WTC11 (cell line): ENCODE measurements at regions not wholly inside any gene's neighbourhood (a gene's known extent, or its start where the extent isn't known, plus 50 kb on each side); places are given as distances from the start of the nearest gene placed in this dataset.

Experiments used
- ATAC-seq: fragments of 200-7000 bp; cut with Tn5 transposase; 2 replicates; pipeline ENCODE4 v1.10.0; 2021; ENCODE audit warnings: mild to moderate bottlenecking, moderate library complexity
- CTCF ChIA-PET: fragments of 300-600 bp; sonication (Branson Sonifier 250); formaldehyde crosslinking; loops from one replicate; lab custom pipeline; 2021; ENCODE audit warnings: antibody characterized with exemption; lab: Charles Lee
- POLR2A ChIA-PET: fragments of 350-600 bp; sonication (Branson Sonifier 250); formaldehyde crosslinking; loops from one replicate; lab custom pipeline; 2021; ENCODE audit warnings: antibody characterized with exemption; lab: Charles Lee
- DNase-seq: peaks from one replicate; pipeline ENCODE4 v3.0.0; 2021; ENCODE audit warnings: low spot score
- H3K27ac Mint-ChIP-seq: 2 replicates; pipeline ENCODE4 v1.8.0; 2021; ENCODE audit warnings: mixed read lengths
- H3K27me3 Mint-ChIP-seq: 2 replicates; pipeline ENCODE4 v1.8.0; 2021; ENCODE audit warnings: low read depth, mild to moderate bottlenecking, moderate library complexity, mixed read lengths
- H3K36me3 Mint-ChIP-seq: 2 replicates; pipeline ENCODE4 v1.8.0; 2021; ENCODE audit warnings: mixed read lengths
- H3K4me1 Mint-ChIP-seq: 2 replicates; pipeline ENCODE4 v1.8.0; 2022; ENCODE audit warnings: mixed read lengths
- H3K4me3 Mint-ChIP-seq: 2 replicates; pipeline ENCODE4 v1.8.0; 2021; ENCODE audit warnings: mild to moderate bottlenecking, moderate library complexity, mixed read lengths
- H3K9me3 Mint-ChIP-seq: 2 replicates; pipeline ENCODE4 v1.8.0; 2021; ENCODE audit warnings: mixed read lengths
- AR ChIP-seq: fragments of 250-450 bp; sonication (Bioruptor Pico); IDR thresholded peaks from 2 replicates; pipeline ENCODE4 v1.9.0; 2021; ENCODE audit warnings: mild to moderate bottlenecking
- E2F1 ChIP-seq: sonication (generic); formaldehyde crosslinking; IDR thresholded peaks from 2 replicates; pipeline ENCODE4 v1.8.0; 2022; ENCODE audit warnings: mild to moderate bottlenecking, missing genetic modification reagents
- ELF4 ChIP-seq: sonication (generic); formaldehyde crosslinking; IDR thresholded peaks from 2 replicates; pipeline ENCODE4 v1.8.1; 2022; ENCODE audit warnings: low read depth, mild to moderate bottlenecking, moderate library complexity, missing genetic modification reagents
- GTF2I ChIP-seq: fragments of 250-450 bp; sonication (Bioruptor Pico); conservative IDR thresholded peaks from 2 replicates; pipeline ENCODE4 v1.4.0; 2021; ENCODE audit warnings: mild to moderate bottlenecking
- MAX ChIP-seq: sonication (generic); formaldehyde crosslinking; IDR thresholded peaks from 2 replicates; pipeline ENCODE4 v1.8.0; 2022; ENCODE audit warnings: mild to moderate bottlenecking, missing genetic modification reagents
- NFYB ChIP-seq: sonication (generic); formaldehyde crosslinking; conservative IDR thresholded peaks from 2 replicates; pipeline ENCODE4 v1.8.0; 2022; ENCODE audit warnings: low read depth, missing genetic modification reagents
- NR3C1 ChIP-seq: sonication (generic); formaldehyde crosslinking; conservative IDR thresholded peaks from 2 replicates; pipeline ENCODE4 v1.8.1; 2023; ENCODE audit warnings: low read depth, mild to moderate bottlenecking, missing genetic modification reagents
- PRDM15 ChIP-seq: sonication (generic); formaldehyde crosslinking; IDR thresholded peaks from 2 replicates; pipeline ENCODE4 v1.8.0; 2022; ENCODE audit warnings: missing genetic modification reagents
- SOX15 ChIP-seq: fragments of 250-450 bp; sonication (Bioruptor Pico); IDR thresholded peaks from 2 replicates; pipeline ENCODE4 v1.9.0; 2021; ENCODE audit warnings: mild to moderate bottlenecking
- SP1 ChIP-seq: sonication (generic); formaldehyde crosslinking; conservative IDR thresholded peaks from 2 replicates; pipeline ENCODE4 v1.8.1; 2022; ENCODE audit warnings: missing genetic modification reagents
- STAT6 ChIP-seq: sonication (generic); formaldehyde crosslinking; conservative IDR thresholded peaks from 2 replicates; pipeline ENCODE4 v1.8.1; 2023; ENCODE audit warnings: mild to moderate bottlenecking, low read depth, missing genetic modification reagents, moderate library complexity
- ZBTB43 ChIP-seq: sonication (generic); formaldehyde crosslinking; IDR thresholded peaks from 2 replicates; pipeline ENCODE4 v1.8.1; 2023; ENCODE audit warnings: mild to moderate bottlenecking, missing genetic modification reagents
- ZMAT4 ChIP-seq: fragments of 250-450 bp; sonication (Bioruptor Pico); IDR thresholded peaks from 2 replicates; pipeline ENCODE4 v1.9.0; 2021; ENCODE audit warnings: mild to moderate bottlenecking
- ZNF138 ChIP-seq: sonication (generic); formaldehyde crosslinking; conservative IDR thresholded peaks from 2 replicates; pipeline ENCODE4 v1.8.1; 2022; ENCODE audit warnings: mild to moderate bottlenecking, moderate library complexity, missing genetic modification reagents
- ZNF219 ChIP-seq: sonication (generic); formaldehyde crosslinking; IDR thresholded peaks from 2 replicates; pipeline ENCODE4 v1.8.0; 2023; ENCODE audit warnings: missing genetic modification reagents, mild to moderate bottlenecking, borderline replicate concordance
- ZNF416 ChIP-seq: fragments of 250-450 bp; sonication (Bioruptor Pico); IDR thresholded peaks from 2 replicates; pipeline ENCODE4 v1.9.0; 2021; ENCODE audit warnings: mild to moderate bottlenecking, inconsistent platforms
- ZNF425 ChIP-seq: fragments of 250-450 bp; sonication (Bioruptor Pico); conservative IDR thresholded peaks from 2 replicates; pipeline ENCODE4 v1.9.0; 2021; ENCODE audit warnings: mild to moderate bottlenecking
- ZNF512 ChIP-seq: sonication (generic); formaldehyde crosslinking; IDR thresholded peaks from 2 replicates; pipeline ENCODE4 v1.8.1; 2022; ENCODE audit warnings: missing genetic modification reagents, borderline replicate concordance

GRCh38 chr1:216884614-216885229, 161.5 kb upstream of the ESRRG start:
- Mint-ChIP-seq H3K4me1 (peaks cover 28% of the 10 kb centered on the region), H3K9me3 (no peaks in the 10 kb centered on the region), H3K27me3 (no peaks in the 10 kb centered on the region), H3K4me3 (no peak overlapping the region), H3K36me3 (no peaks in the 10 kb centered on the region), H3K27ac (no peak overlapping the region)
- DNase-seq, result no peak
- TF ChIP-seq STAT6 (CRISPR knock-in tag) (no peak), ZNF416 (CRISPR knock-in tag) (no peak), ZNF219 (CRISPR knock-in tag) (no peak), PRDM15 (CRISPR knock-in tag) (no peak), ZNF425 (CRISPR knock-in tag) (no peak), GTF2I (no peak), ELF4 (CRISPR knock-in tag) (no peak), NFYB (CRISPR knock-in tag) (no peak), MAX (no peak)
- POLR2A ChIA-PET, result no interaction called here
- CTCF ChIA-PET, result no interaction called here
- ATAC-seq, result no peak

GRCh38 chr1:216883518-216883917, 160.3 kb upstream of the ESRRG start:
- peak; percentile 83 for ATAC-seq
- TF ChIP-seq SOX15 (CRISPR knock-in tag), result no peak
- TF ChIP-seq ZNF138 (CRISPR knock-in tag), result no peak
- no peak for TF ChIP-seq NR3C1 (CRISPR knock-in tag)
- TF ChIP-seq ZNF512 (CRISPR knock-in tag), result no peak
- TF ChIP-seq ZMAT4 (CRISPR knock-in tag), result no peak
- no peak for TF ChIP-seq GTF2I
- TF ChIP-seq SP1 (CRISPR knock-in tag), result no peak
- no peak for TF ChIP-seq E2F1
- TF ChIP-seq ZBTB43 (CRISPR knock-in tag), result no peak
- no peak for TF ChIP-seq AR (CRISPR knock-in tag)
- TF ChIP-seq, all 79 proteins: peak for 0
- no peak for DNase-seq
- Mint-ChIP-seq H3K9me3 (no peaks in the 10 kb centered on the region), H3K4me3 (no peak overlapping the region), H3K4me1 (peaks cover 22% of the 10 kb centered on the region), H3K36me3 (no peaks in the 10 kb centered on the region), H3K27me3 (no peaks in the 10 kb centered on the region), H3K27ac (no peak overlapping the region)
- CTCF ChIA-PET, result interaction anchor here (0.7 to 1.5 kb wide), 3 partner anchors 11 to 256 kb away, joined by 3 to 4 read pairs (median 3); no protein-coding TSS in a partner anchor
- POLR2A ChIA-PET, result no interaction called here
